Ramos (cell line): ENCODE measurements at regions not wholly inside any gene's neighbourhood (a gene's known extent, or its start where the extent isn't known, plus 50 kb on each side); places are given as distances from the start of the nearest gene placed in this dataset.
"Not testable (repeated sequence)": the region's sequence is repeated elsewhere in the genome, so short reads cannot be mapped to it uniquely, and the experiment has no call there.

Experiments used
- in situ Hi-C: fragments of 300-500 bp; cut with MboI; formaldehyde crosslinking; loops from one replicate; pipeline ENCODE4 v1.14.3; 2022; ENCODE audit warnings: low sequenced_read_pairs; ENCODE audit not compliant: unreplicated experiment

DNA sequence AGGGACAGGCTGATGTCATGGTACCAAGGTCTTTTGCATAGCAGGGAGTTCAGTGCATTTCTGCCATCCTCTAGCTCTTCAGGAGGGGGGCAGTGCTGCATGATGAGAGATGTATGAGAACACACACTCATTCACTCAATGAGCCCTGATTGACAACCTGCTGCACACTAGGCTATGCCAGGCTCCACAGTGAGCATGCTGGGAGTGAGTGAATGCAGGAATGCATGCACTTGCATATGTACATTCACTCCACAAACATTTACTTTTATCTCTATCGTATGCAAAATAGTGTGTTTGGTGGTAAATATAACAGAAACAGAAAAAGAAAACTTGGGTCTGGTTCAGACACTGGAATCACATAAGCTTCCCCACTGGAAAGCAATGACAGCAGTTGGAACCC is 374.1 kb upstream of the C16orf82 start:
- in situ Hi-C loops, result no loop called here

GRCh38 chr16:26697807-26698206 is 368.9 kb upstream of the C16orf82 start:
- in situ Hi-C loops, result no loop called here

DNA sequence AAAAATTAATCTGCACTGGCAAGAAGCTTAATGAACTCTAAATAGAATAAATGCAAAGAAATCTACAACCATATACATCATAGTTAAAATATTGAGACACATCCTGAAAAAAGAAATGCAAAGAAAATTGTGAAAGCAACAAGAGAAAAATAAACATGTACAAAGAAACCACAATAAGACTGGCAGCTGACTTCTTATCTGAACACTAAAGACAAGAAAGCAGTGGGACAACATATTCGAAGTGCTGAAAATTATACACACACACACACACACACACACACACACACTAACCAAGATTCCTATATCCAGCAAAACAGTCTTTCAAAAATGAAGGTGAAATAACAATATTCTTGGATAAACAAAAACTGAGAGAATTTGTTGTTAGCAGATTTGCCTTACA is 366.5 kb upstream of the C16orf82 start:
- in situ Hi-C loops, result no loop called here

GRCh38 chr16:26701243-26701886 is 365.4 kb upstream of the C16orf82 start:
- in situ Hi-C loops, result no loop called here

DNA sequence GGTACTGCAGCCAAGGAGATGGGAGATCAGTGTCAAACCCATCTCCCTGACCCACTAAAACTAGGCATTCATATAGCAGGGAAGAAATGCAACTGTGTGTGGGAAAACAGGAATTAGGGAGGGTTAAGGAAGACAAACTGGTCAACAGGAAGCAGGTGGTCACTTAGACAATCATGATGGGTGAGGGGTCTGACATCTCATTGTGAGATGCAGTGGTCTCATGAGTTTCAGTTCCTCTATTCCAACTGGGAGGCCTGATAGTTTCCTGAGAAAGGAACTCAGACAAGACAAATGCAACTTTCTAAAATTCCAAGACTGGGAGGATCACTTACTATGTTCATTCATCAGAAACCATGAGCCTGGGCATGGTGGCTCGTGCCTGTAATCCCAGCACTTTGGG is 361.4 kb upstream of the C16orf82 start:
- in situ Hi-C loops, result no loop called here

GRCh38 chr16:26708428-26708827 is 358.3 kb upstream of the C16orf82 start:
- in situ Hi-C loops, result no loop called here

DNA sequence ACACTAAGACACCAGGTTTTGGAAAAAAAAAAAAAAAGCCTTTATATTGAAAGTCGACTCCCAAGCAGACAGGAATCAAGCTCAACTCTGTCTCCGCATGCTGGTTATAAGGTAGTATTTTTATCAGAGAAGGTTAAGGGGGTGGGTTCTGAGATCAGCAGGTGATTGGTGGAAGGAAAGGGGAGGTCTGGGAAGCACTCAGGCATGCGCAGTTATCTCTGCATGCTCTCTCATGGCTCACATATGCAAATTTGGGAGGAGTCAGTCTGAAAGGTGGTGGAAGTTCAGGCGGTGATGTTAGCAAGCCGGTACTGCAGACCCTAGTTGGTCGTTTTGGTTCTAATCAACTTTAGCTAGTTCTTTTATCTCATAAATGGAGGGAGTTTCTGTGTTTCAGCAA is 357.6 kb upstream of the C16orf82 start:
- in situ Hi-C loops, result no loop called here

- in situ Hi-C loops, result no loop called here
Observed at GRCh38 chr16:26709754-26710153, 357.0 kb upstream of the C16orf82 start.

- in situ Hi-C loops, result no loop called here
Observed at GRCh38 chr16:26710450-26710849, 356.3 kb upstream of the C16orf82 start.

DNA sequence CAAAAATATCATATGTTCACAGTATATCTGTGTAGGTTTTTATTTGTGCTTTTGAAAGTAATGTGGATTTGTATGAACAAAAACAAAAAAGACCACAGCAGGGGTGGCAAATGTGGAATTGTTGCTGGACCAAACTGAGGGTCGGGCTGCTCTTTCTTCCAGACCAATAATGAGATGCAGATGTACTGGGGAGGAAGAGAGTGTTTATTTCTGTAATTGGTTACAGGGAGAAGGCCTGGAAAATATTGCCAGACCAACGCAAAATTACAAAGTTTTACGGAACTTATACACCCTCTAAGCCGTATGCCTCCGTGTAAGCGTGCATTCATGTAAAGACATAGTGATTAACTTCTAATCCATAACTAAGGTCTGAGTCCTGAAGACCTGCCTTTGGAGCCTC is 353.9 kb upstream of the C16orf82 start:
- in situ Hi-C loops, result no loop called here

DNA sequence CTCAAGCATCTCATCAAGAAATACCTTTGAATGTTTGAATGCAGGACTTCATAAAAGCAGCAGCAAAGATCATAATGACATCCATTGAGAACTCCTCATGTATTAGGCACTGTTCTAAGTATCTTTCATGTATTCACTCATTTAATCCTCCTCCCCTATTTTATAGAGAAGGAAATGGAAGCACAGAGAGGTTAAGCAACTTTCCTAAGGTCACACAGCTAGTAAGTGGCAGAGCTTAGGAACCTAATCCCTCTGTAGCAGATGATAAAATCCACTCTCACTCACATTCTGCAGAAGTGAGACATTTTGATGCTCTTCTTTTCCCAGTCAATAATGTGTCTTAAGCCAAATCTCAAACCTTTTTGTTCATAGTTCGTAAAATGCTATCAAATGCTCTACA is 350.8 kb upstream of the C16orf82 start:
- in situ Hi-C loops, result no loop called here

DNA sequence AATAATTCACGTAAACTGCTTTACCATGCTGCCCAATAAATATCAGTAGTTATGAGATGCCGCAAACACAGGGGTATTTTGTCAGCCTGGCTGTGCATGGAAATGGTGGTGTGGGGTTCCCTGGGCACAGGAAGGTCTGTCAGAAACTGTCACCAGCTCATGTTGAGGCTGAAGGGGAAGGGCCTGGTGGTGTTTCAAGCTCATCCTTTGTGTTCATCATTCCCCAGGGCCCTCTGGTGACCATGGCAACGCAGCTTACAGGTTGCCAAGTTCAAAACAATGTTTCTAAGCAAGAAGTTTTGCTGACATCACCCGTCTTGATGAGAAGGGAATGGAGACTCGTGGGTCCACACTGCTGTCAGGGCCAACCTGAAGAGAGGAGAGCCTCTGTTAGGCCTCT is 348.9 kb upstream of the C16orf82 start:
- in situ Hi-C loops, result no loop called here

DNA sequence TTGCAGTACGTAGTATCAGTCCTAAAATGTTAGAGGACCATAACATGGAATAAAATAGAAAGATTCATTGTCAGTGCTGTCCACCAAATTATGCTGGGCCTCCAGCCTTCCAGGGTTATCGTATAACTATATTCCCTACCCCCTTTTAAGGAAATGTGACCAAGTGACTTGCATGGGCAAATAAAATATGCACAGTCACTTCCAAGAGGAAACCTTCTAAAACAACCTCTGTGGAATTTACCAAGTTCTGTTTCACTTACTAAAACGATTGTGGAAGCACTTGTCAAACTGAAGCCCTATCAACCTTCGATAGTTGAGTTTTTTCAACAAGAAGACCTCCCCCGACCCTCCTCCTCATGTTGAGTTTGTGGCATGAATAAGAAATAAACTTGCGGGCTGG is 345.4 kb upstream of the C16orf82 start:
- in situ Hi-C loops, result no loop called here

DNA sequence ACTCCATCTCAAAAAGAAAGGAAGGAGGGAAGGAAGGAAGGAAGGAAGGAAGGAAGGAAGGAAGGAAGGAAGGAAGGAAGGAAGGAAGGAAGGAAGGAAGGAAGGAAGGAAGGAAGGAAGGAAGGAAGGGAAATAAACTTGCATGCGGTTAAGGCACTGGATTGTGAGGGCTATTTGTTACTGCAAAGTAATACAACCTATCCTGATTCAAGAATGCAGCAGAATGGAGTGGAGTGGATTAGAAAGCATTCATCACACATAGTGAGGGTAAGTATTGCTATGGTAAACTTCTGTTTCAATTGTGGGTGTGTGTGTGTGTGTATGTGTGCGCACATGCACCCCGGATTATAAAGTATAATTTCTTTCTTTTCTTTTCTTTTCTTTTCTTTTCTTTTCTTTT is 344.8 kb upstream of the C16orf82 start:
- in situ Hi-C loops, result not testable (repeated sequence)

GRCh38 chr16:26724189-26724588 is 342.5 kb upstream of the C16orf82 start:
- in situ Hi-C loops, result no loop called here

DNA sequence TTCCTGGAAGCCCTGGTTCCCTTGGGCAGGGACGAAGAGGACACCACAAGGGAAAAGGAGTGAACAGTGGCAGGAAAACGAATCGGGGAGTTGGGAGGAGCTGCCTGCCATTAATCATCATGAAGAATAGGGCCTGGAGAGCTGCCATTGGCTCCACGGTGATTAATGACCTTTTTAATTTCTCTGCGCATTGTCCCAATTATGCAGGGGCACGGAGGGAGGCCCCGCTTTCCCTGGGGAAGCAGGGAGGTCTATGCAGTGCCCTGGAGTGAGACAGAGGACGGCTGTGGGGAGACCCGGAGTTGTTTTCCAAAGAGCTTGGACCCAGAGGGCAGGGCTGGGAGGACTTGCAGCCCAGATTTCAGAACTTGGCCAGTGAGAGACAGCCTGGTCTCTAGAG is 338.9 kb upstream of the C16orf82 start:
- in situ Hi-C loops, result no loop called here

DNA sequence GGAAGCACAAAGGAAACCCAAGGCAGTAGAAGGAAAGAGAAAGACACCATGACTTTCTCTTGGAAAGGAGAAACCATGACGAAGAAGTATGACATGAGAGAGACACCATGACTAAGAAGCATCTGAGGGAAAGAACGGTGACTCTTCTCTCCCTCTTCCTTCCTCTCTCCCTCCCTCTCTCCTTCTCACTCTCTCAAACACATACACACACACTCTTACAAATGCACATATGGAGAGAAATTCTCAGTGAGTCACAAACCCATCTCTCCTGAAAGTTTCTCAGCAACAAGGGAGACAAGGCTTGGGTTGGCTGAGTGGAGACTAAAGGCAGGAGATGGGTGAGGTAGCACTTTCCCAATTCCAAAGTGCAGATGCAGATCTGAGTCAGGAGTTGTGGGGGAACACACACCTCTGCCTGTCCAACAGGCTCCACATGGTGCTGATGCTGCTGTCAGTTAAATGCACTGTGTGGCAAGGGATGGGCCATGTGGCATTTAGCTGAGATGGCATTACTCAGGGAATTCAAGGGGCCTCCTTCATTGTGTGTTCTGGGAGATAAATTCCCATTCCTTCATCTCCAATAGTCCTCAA is 336.7 kb upstream of the C16orf82 start:
- in situ Hi-C loops, result no loop called here

- in situ Hi-C loops, result no loop called here
Observed at GRCh38 chr16:26731729-26732128, 335.0 kb upstream of the C16orf82 start.

- in situ Hi-C loops, result no loop called here
Observed at GRCh38 chr16:26733710-26734109, 333.0 kb upstream of the C16orf82 start.

DNA sequence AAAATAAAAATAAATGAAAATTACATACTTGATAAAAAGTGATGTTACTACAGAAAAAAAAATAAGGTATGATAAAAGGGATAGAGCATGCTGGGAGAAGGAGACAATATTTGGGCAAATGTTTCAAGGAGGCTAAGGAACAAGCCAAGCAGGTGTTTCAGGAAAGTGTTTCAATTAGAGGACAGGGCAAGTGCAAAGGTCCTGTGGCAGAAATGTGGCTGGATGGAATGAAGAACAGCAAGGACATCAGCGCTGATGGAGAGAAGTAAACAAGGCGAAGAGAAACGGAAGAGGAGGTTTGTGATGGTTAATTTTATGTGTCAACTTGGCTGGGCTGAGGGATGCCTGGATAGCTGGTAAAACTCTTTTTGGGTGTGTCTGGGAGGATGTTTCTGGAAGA is 331.2 kb upstream of the C16orf82 start:
- in situ Hi-C loops, result no loop called here

- in situ Hi-C loops, result no loop called here
Observed at GRCh38 chr16:26736084-26736483, 330.6 kb upstream of the C16orf82 start.

DNA sequence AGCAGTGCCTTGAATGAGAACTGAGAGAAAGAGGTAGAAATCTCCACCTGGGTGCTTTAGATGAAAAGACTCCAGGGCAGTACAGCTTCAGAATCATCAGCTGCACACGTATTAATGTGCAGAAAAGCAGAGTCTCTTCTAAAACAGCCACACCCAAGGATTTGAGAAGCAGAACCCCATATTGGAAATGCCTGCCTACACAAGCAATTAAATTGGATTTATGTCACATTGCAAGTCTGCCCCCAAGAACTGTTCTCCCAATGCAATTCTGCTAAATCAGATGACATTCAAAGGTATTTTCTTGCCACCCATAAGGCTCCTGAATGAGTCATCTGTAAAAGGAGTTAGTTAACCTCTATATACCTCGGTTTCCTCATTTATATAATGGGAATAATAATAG is 326.0 kb upstream of the C16orf82 start:
- in situ Hi-C loops, result no loop called here
